Muscle of leg (tissue), 3 donors: ENCODE measurements at regions not wholly inside any gene's neighbourhood (a gene's known extent, or its start where the extent isn't known, plus 50 kb on each side); places are given as distances from the start of the nearest gene placed in this dataset.
A peak's percentile ranks its signal among the peaks of the same experiment; 100 is the strongest.

Experiments used
- DNase-seq: peaks from one replicate; pipeline ENCODE4 v3.0.0; 2013
- H3K27ac ChIP-seq: one replicate; pipeline ENCODE4 v1.5.1; 2013; ENCODE audit warnings: mild to moderate bottlenecking, low read length, control low read depth
- H3K27me3 ChIP-seq: one replicate; pipeline ENCODE4 v1.6.1; 2013; ENCODE audit warnings: low read length; ENCODE audit not compliant: control insufficient read depth, insufficient read depth
- H3K36me3 ChIP-seq: one replicate; pipeline ENCODE4 v1.6.1; 2013; ENCODE audit warnings: low read length; ENCODE audit not compliant: control insufficient read depth, insufficient read depth
- H3K4me1 ChIP-seq: one replicate; pipeline ENCODE4 v1.6.1; 2013; ENCODE audit warnings: low read length; ENCODE audit not compliant: control insufficient read depth, insufficient read depth
- H3K4me3 ChIP-seq: one replicate; pipeline ENCODE4 v1.5.1; 2013; ENCODE audit warnings: low read length, control low read depth
- H3K9me3 ChIP-seq: replicated peaks from 2 replicates; pipeline ENCODE4 v1.6.1; 2013; ENCODE audit warnings: low read depth, low read length; ENCODE audit not compliant: control insufficient read depth
- WGBS: methylation state at CpG from one replicate; pipeline ENCODE4 v1.1.5; 2013; ENCODE audit warnings: missing lambda C conversion rate; ENCODE audit not compliant: insufficient coverage; 5-methylcytosine and 5-hydroxymethylcytosine counted together

DNA sequence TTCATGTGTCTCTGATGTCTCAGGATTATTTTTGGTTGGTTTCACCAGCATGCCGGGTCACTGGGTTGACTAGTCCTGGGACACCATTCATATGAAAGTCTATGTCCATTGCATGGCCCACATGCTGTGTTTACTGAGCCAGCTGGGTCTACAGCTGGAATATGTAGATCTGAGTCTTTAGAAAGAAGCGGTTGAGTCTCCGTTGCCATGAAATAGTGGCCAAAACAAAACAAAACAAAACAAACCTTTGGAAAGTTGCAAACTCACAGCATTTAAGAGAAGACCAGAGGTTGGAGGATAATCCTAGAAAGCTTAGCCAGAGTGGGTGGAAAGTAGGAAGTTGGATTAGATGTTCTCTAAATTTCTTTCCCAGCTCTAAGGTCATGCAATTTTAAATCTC lies 191.8 kb upstream of the NTM start:
- peak overlapping the region; percentile 35 for H3K27ac ChIP-seq
- H3K27me3 ChIP-seq, result peaks cover 8% of the 10 kb centered on the region
- H3K36me3 ChIP-seq, result no peaks in the 10 kb centered on the region
- peaks cover 8% of the 10 kb centered on the region for H3K4me1 ChIP-seq
- 29% methylated on average over 1 of the region's 3 CpGs for WGBS
- no peaks in the 10 kb centered on the region for H3K9me3 ChIP-seq
- no peak overlapping the region for H3K4me3 ChIP-seq
- DNase-seq, result peak; percentile 94

- WGBS, result 85% methylated on average over 2 of the region's 4 CpGs
Measured at GRCh38 chr11:131179836-131180235, 190.6 kb upstream of the NTM start.

GRCh38 chr11:131185915-131186314 lies 184.5 kb upstream of the NTM start:
- no peaks in the 10 kb centered on the region for H3K36me3 ChIP-seq
- no peaks in the 10 kb centered on the region for H3K9me3 ChIP-seq
- peaks cover 21% of the 10 kb centered on the region for H3K27me3 ChIP-seq
- H3K4me1 ChIP-seq, result peaks cover 6% of the 10 kb centered on the region
- H3K4me3 ChIP-seq, result no peak overlapping the region
- no peak for DNase-seq
- 57% methylated on average over 2 of the region's 3 CpGs for WGBS
- no peak overlapping the region for H3K27ac ChIP-seq

More at GRCh38 chr11:131179836-131180235, 190.6 kb upstream of the NTM start:
- Histone ChIP-seq H3K9me3 (no peaks in the 10 kb centered on the region), H3K36me3 (no peaks in the 10 kb centered on the region), H3K27ac (no peak overlapping the region), H3K27me3 (peaks cover 8% of the 10 kb centered on the region), H3K4me1 (peaks cover 8% of the 10 kb centered on the region), H3K4me3 (no peak overlapping the region)
- no peak for DNase-seq

DNA sequence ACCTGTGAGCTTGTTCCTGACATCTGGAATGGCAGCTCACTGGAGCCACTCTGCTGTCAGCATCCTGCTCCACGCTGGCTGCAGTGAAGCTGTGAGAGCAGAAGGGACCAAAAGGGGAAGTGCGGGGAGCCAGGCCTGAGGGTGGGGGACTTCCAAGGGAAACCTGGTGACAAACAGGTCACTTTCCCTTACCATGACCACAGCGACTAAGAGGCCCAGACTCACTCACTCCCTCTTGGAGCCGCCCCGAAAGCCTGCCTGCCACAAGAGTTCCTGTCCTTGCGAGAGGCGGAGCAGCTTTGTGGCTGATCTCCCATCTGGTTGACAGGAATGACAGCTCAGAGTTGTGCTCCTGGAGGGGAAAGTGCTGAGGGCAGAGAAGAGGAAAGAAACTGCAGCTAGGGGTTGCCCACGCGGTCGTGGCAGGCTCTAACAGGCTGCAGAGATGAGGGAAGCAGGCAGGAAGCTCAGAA lies 183.8 kb upstream of the NTM start:
- Histone ChIP-seq H3K36me3 (no peaks in the 10 kb centered on the region), H3K9me3 (no peaks in the 10 kb centered on the region), H3K4me1 (peaks cover 6% of the 10 kb centered on the region), H3K27ac (no peak overlapping the region), H3K27me3 (peaks cover 21% of the 10 kb centered on the region), H3K4me3 (no peak overlapping the region)
- peak; percentile 20 for DNase-seq
- WGBS, result 29% methylated on average over 7 of the region's 10 CpGs

GRCh38 chr11:131190446-131190845 lies 180.0 kb upstream of the NTM start:
- no peaks in the 10 kb centered on the region for H3K36me3 ChIP-seq
- H3K4me1 ChIP-seq, result peaks cover 20% of the 10 kb centered on the region
- H3K27me3 ChIP-seq, result peaks cover 37% of the 10 kb centered on the region
- H3K4me3 ChIP-seq, result no peak overlapping the region
- no peak for DNase-seq
- WGBS, result 90% methylated on average over 2 of the region's 5 CpGs
- H3K9me3 ChIP-seq, result no peaks in the 10 kb centered on the region
- no peak overlapping the region for H3K27ac ChIP-seq

DNA sequence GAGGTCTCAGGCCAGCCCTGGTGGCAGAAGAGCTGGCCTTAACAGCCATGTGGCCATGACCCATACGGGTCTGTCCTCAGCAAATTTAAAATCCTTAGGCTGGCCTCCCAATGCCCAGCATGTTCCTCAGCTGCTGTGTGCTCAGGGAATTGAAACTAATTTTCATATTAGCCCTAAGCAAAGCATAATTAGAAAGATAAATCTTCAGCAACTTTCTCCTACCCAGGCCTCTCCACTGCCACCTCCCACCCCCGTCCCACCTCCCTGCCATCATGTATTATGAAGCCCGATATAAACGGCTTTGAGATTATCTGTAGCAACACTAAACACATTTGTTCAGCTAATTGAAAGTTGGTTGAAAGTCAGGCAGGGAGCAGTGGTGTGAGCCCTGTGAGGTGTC lies 178.8 kb upstream of the NTM start:
- Histone ChIP-seq H3K4me3 (no peak overlapping the region), H3K27me3 (peaks cover 33% of the 10 kb centered on the region), H3K27ac (no peak overlapping the region), H3K9me3 (no peaks in the 10 kb centered on the region), H3K4me1 (peaks cover 28% of the 10 kb centered on the region), H3K36me3 (no peaks in the 10 kb centered on the region)
- DNase-seq, result no peak
- 0% methylated on average over 1 of the region's 4 CpGs for WGBS

- Histone ChIP-seq H3K9me3 (no peaks in the 10 kb centered on the region), H3K27ac (no peak overlapping the region), H3K36me3 (no peaks in the 10 kb centered on the region), H3K27me3 (peaks cover 34% of the 10 kb centered on the region), H3K4me3 (no peak overlapping the region), H3K4me1 (peaks cover 33% of the 10 kb centered on the region)
- 58% methylated on average over 6 of the region's 12 CpGs for WGBS
- DNase-seq, result no peak
Measured at GRCh38 chr11:131192628-131193027, 177.8 kb upstream of the NTM start.

DNA sequence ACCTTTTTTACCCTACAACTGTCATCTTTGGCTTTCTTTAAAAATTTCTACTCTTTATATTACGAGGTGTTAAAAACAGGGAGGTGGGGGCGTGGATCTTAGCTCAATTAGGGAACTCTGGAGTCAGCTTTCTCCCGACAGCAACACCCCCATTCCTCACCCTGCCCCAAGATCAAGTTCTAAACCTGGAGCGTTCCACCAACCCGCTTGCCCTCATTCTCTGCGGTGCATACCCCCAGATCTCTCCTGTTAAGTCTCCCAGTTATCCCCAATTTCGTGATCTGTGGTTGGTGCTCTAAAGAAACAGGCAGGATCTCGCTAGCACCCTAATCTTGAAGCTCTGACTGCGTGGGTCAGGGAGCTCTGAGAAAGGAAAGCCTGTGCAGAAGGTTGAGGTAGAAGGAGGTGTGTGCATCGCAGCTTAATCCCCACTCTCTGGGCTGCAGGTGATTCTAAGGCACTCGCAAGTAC lies 177.3 kb upstream of the NTM start:
- no peak overlapping the region for H3K4me3 ChIP-seq
- 79% methylated on average over 4 of the region's 11 CpGs for WGBS
- no peak for DNase-seq

DNA sequence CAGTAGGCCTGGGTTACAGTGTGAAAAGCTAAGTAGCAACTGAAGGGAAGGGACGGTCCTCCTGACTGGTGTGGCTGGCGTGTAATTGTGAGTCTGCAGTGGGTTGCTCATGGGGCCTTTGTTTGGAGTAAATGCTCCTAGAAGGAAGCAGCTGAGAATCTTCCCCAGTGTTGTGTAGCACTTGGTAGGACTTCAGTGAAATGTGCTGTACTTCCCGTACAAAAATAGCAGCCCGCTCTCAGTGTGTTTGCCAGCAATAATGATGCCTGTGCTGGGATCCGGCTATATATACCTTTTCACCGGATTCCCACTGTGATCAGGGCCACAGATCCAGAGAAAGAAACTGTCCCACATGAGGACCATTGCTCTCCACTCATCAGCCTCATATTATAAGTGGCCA lies 175.7 kb upstream of the NTM start:
- no peak for DNase-seq
- Histone ChIP-seq H3K4me3 (no peak overlapping the region), H3K4me1 (peaks cover 46% of the 10 kb centered on the region), H3K36me3 (no peaks in the 10 kb centered on the region), H3K27me3 (peaks cover 39% of the 10 kb centered on the region), H3K9me3 (no peaks in the 10 kb centered on the region), H3K27ac (no peak overlapping the region)
- 73% methylated on average over 5 of the region's 6 CpGs for WGBS

More for the DNA sequence above, 177.3 kb upstream of the NTM start:
- no peaks in the 10 kb centered on the region for H3K9me3 ChIP-seq
- peaks cover 36% of the 10 kb centered on the region for H3K27me3 ChIP-seq
- no peaks in the 10 kb centered on the region for H3K36me3 ChIP-seq
- H3K4me1 ChIP-seq, result peaks cover 35% of the 10 kb centered on the region
- no peak overlapping the region for H3K27ac ChIP-seq

- Histone ChIP-seq H3K4me3 (no peak overlapping the region), H3K27me3 (peaks cover 37% of the 10 kb centered on the region), H3K4me1 (peaks cover 46% of the 10 kb centered on the region), H3K36me3 (no peaks in the 10 kb centered on the region), H3K9me3 (no peaks in the 10 kb centered on the region), H3K27ac (no peak overlapping the region)
- peak; percentile 74 for DNase-seq
- 34% methylated on average over 6 of the region's 11 CpGs for WGBS
Measured at GRCh38 chr11:131195661-131196517, 174.5 kb upstream of the NTM start.
